ENCODE measurements at regions not wholly inside any gene's neighbourhood (a gene's known extent, or its start where the extent isn't known, plus 50 kb on each side); places are given as distances from the start of the nearest gene placed in this dataset.

DNA sequence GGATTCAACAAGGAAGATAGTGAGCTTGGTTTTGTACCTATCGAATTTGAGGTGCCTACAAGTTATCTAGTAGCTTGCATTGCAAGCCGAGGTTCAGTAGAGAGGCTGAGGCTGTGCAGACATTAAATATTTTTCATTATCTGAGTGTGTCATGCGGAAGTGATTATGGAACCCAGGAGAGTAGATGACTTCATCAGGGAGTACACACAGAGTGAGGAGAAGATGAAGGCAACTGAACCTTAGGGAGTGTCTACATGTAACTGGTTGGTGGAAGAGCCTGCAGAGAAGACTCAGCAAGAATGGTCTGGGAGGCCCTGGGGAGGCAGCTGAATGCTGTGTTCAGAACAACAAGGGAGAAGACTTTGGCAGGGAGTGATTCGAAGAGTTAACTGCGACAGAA, 393.9 kb downstream of the ARHGEF28 start:
- TF ChIP-seq, protein P1, sequence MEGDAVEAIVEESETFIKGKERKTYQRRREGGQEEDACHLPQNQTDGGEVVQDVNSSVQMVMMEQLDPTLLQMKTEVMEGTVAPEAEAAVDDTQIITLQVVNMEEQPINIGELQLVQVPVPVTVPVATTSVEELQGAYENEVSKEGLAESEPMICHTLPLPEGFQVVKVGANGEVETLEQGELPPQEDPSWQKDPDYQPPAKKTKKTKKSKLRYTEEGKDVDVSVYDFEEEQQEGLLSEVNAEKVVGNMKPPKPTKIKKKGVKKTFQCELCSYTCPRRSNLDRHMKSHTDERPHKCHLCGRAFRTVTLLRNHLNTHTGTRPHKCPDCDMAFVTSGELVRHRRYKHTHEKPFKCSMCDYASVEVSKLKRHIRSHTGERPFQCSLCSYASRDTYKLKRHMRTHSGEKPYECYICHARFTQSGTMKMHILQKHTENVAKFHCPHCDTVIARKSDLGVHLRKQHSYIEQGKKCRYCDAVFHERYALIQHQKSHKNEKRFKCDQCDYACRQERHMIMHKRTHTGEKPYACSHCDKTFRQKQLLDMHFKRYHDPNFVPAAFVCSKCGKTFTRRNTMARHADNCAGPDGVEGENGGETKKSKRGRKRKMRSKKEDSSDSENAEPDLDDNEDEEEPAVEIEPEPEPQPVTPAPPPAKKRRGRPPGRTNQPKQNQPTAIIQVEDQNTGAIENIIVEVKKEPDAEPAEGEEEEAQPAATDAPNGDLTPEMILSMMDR (IDR thresholded peaks at IDR 0.05; ENCODE audit: borderline replicate concordance, extremely low read depth, low read length, poor library complexity, severe bottlenecking): no peak
- TF ChIP-seq EZH2 (IDR thresholded peaks at IDR 0.05; ENCODE audit: borderline replicate concordance, low read depth, low read length, severe bottlenecking): no peak
